LNCaP clone FGC (cell line): ENCODE measurements at regions not wholly inside any gene's neighbourhood (a gene's known extent, or its start where the extent isn't known, plus 50 kb on each side); places are given as distances from the start of the nearest gene placed in this dataset.

Source experiments
- DNase-seq: peaks from one replicate; pipeline ENCODE4 v3.0.0-alpha.2; 2011; ENCODE audit warnings: low read depth
- H3K4me3 ChIP-seq: 2 replicates; pipeline ENCODE4 v1.5.1; 2011; ENCODE audit warnings: mild to moderate bottlenecking, low read depth, low read length, control low read depth
- CTCF ChIP-seq: IDR thresholded peaks from 2 replicates; pipeline ENCODE4 v1.5.1; 2012; ENCODE audit warnings: mild to moderate bottlenecking; ENCODE audit not compliant: control insufficient read depth, insufficient read depth; ENCODE audit errors: extremely low read depth

- no peak for TF ChIP-seq CTCF
- no peak overlapping the region for H3K4me3 ChIP-seq
- no peak for DNase-seq
Observed at GRCh38 chr12:89087149-89087825, 265.0 kb downstream of the DUSP6 start.

- TF ChIP-seq CTCF: no peak
- H3K4me3 ChIP-seq: no peak overlapping the region
- no peak for DNase-seq
Observed at GRCh38 chr12:89085421-89085820, 266.9 kb downstream of the DUSP6 start.

GRCh38 chr12:89084751-89085150 is 267.6 kb downstream of the DUSP6 start:
- DNase-seq: no peak
- TF ChIP-seq CTCF: no peak
- H3K4me3 ChIP-seq: no peak overlapping the region

- no peak for DNase-seq
- TF ChIP-seq CTCF: no peak
- H3K4me3 ChIP-seq: no peak overlapping the region
Observed at GRCh38 chr12:89083491-89083890, 268.8 kb downstream of the DUSP6 start.

- no peak for DNase-seq
- no peak overlapping the region for H3K4me3 ChIP-seq
- no peak for TF ChIP-seq CTCF
Observed at GRCh38 chr12:89082370-89082753, 269.9 kb downstream of the DUSP6 start.

GRCh38 chr12:89081719-89082369 is 270.5 kb downstream of the DUSP6 start:
- TF ChIP-seq CTCF: no peak
- DNase-seq: no peak
- H3K4me3 ChIP-seq: no peak overlapping the region
